H1 (cell line): ENCODE measurements at regions not wholly inside any gene's neighbourhood (a gene's known extent, or its start where the extent isn't known, plus 50 kb on each side); places are given as distances from the start of the nearest gene placed in this dataset.

ENCODE experiments used
- CTCF ChIA-PET: fragments of 300-600 bp; sonication (Branson Sonifier 250); formaldehyde crosslinking; loops from one replicate; lab custom pipeline; 2021; ENCODE audit not compliant: partially characterized antibody; lab: Charles Lee
- POLR2A ChIA-PET: fragments of 300-600 bp; sonication (Branson Sonifier 250); formaldehyde crosslinking; loops from one replicate; lab custom pipeline; 2021; ENCODE audit warnings: inconsistent platforms; ENCODE audit not compliant: partially characterized antibody; lab: Charles Lee
- DNase-seq, 2 experiments: peaks; one replicate each; pipeline versions ENCODE4 v3.0.0 to v3.0.0-alpha.2; 2010 to 2022; ENCODE audit warnings: low spot score in 2 of 2, low read depth in 1 of 2, mixed read lengths in 1 of 2
- FAIRE-seq: peaks from 2 replicates; lab custom pipeline; 2011; peaks lifted over from hg19 to GRCh38; lab: Jason Lieb, UNC
- H2AFZ ChIP-seq: 2 replicates; pipeline ENCODE4 v1.8.1; 2012; ENCODE audit warnings: low read length, inconsistent platforms
- H2AK5ac ChIP-seq: 2 replicates; pipeline ENCODE4 v1.6.1; 2013; ENCODE audit warnings: low read depth, low read length
- H2BK120ac ChIP-seq: replicated peaks from 2 replicates; pipeline ENCODE3; 2013; ENCODE audit warnings: low read depth, low read length, inconsistent platforms
- H2BK12ac ChIP-seq: 2 replicates; pipeline ENCODE4 v1.6.1; 2013; ENCODE audit warnings: low read depth, low read length
- H2BK15ac ChIP-seq: 2 replicates; pipeline ENCODE4 v1.6.1; 2013; ENCODE audit warnings: low read length
- H2BK20ac ChIP-seq: 2 replicates; pipeline ENCODE4 v1.6.1; 2013; ENCODE audit warnings: low read length
- H2BK5ac ChIP-seq: 2 replicates; pipeline ENCODE4 v1.6.1; 2013; ENCODE audit warnings: low read depth, low read length
- H3K14ac ChIP-seq: 2 replicates; pipeline ENCODE4 v1.6.1; 2013; ENCODE audit warnings: inconsistent platforms; ENCODE audit not compliant: insufficient read length
- H3K18ac ChIP-seq: 2 replicates; pipeline ENCODE4 v1.6.1; 2013; ENCODE audit warnings: low read length; ENCODE audit errors: extremely low read depth
- H3K23ac ChIP-seq: 2 replicates; pipeline ENCODE4 v1.6.1; 2013; ENCODE audit warnings: inconsistent platforms; ENCODE audit not compliant: insufficient read length
- H3K23me2 ChIP-seq: 2 replicates; pipeline ENCODE4 v1.6.1; 2013; ENCODE audit warnings: low read depth, low read length
- H3K27ac ChIP-seq: 2 replicates; pipeline ENCODE4 v1.6.1; 2011; ENCODE audit warnings: low read depth, low read length, inconsistent platforms
- H3K27me3 ChIP-seq, 4 experiments: replicated peaks in 1 of 4; 1 replicate in 1 of 4; 2 replicates in 3 of 4; pipeline versions ENCODE4 v1.6.1 to v1.8.1; 2011 to 2013; ENCODE audit warnings: low read length in 3 of 4, mild to moderate bottlenecking in 3 of 4, inconsistent platforms in 2 of 4, mixed read lengths in 2 of 4, moderate library complexity in 1 of 4; ENCODE audit not compliant: control insufficient read depth in 3 of 4, insufficient read depth in 3 of 4; ENCODE audit errors: extremely low read depth in 1 of 4
- H3K36me3 ChIP-seq, 4 experiments: 2 replicates each; pipeline versions ENCODE4 v1.6.1 to v1.8.1; 2011 to 2013; ENCODE audit warnings: mild to moderate bottlenecking in 4 of 4, low read length in 3 of 4, moderate library complexity in 2 of 4, control low read depth in 1 of 4, inconsistent platforms in 1 of 4; ENCODE audit not compliant: insufficient read depth in 4 of 4, control insufficient read depth in 2 of 4
- H3K4ac ChIP-seq: replicated peaks from 2 replicates; pipeline ENCODE3; 2013; ENCODE audit warnings: low read length, low read depth, mixed read lengths, inconsistent platforms; ENCODE audit not compliant: insufficient read length
- H3K4me1 ChIP-seq, 4 experiments: replicated peaks in 1 of 4; 1 replicate in 1 of 4; 2 replicates in 3 of 4; pipeline versions ENCODE4 v1.6.1 to v1.8.1; 2011 to 2013; ENCODE audit warnings: low read length in 3 of 4, inconsistent platforms in 2 of 4, mixed read lengths in 1 of 4; ENCODE audit not compliant: insufficient read depth in 4 of 4, control insufficient read depth in 3 of 4
- H3K4me2 ChIP-seq, 2 experiments: 2 replicates each; pipeline versions ENCODE4 v1.6.1 to v1.8.1; 2011 to 2013; ENCODE audit warnings: low read depth in 2 of 2, low read length in 2 of 2, control low read depth in 1 of 2, inconsistent platforms in 1 of 2, mild to moderate bottlenecking in 1 of 2; ENCODE audit not compliant: insufficient read depth in 1 of 2
- H3K4me3 ChIP-seq, 4 experiments: fragments of 200-600, 300-600 bp in 1 of 4; sonication (generic), shearing (Covaris generic), sonication (Bioruptor Twin) in 1 of 4; 2 replicates each; pipeline versions ENCODE4 v1.5.1 to v1.8.1; 2011 to 2016; ENCODE audit warnings: low read length in 4 of 4, low read depth in 3 of 4, control low read depth in 2 of 4, inconsistent platforms in 2 of 4, mild to moderate bottlenecking in 2 of 4, mixed read lengths in 1 of 4, moderate library complexity in 1 of 4; ENCODE audit not compliant: insufficient read depth in 2 of 4; ENCODE audit errors: extremely low read depth in 1 of 4
- H3K56ac ChIP-seq: replicated peaks from 2 replicates; pipeline ENCODE3; 2013; ENCODE audit warnings: low read depth, mild to moderate bottlenecking, mixed read lengths, low read length, inconsistent platforms; ENCODE audit not compliant: insufficient read length
- H3K79me1 ChIP-seq: 2 replicates; pipeline ENCODE4 v1.6.1; 2013; ENCODE audit warnings: low read depth, low read length, control low read depth
- H3K79me2 ChIP-seq, 2 experiments: 2 replicates each; pipeline versions ENCODE4 v1.6.1 to v1.8.1; 2012 to 2013; ENCODE audit warnings: low read length in 2 of 2, mild to moderate bottlenecking in 2 of 2, inconsistent platforms in 1 of 2; ENCODE audit not compliant: insufficient read depth in 2 of 2, control insufficient read depth in 1 of 2
- H3K9ac ChIP-seq, 4 experiments: replicated peaks in 1 of 4; 1 replicate in 1 of 4; 2 replicates in 3 of 4; pipeline versions ENCODE4 v1.6.1 to v1.8.1; 2011 to 2013; ENCODE audit warnings: low read depth in 3 of 4, low read length in 3 of 4, control low read depth in 2 of 4, mild to moderate bottlenecking in 2 of 4, moderate library complexity in 2 of 4, inconsistent platforms in 1 of 4; ENCODE audit errors: extremely low read depth in 1 of 4
- H3K9me3 ChIP-seq, 2 experiments: 2 replicates each; pipeline versions ENCODE4 v1.6.1 to v1.8.1; 2012 to 2013; ENCODE audit warnings: mild to moderate bottlenecking in 2 of 2, moderate library complexity in 2 of 2, control low read depth in 1 of 2, inconsistent platforms in 1 of 2, low read depth in 1 of 2, low read length in 1 of 2, mixed read lengths in 1 of 2; ENCODE audit not compliant: insufficient read depth in 2 of 2
- H4K20me1 ChIP-seq, 2 experiments: replicated peaks in 1 of 2; 2 replicates each; pipeline versions ENCODE3 to v1.8.1; 2011 to 2013; ENCODE audit warnings: inconsistent platforms in 2 of 2, low read length in 2 of 2, mild to moderate bottlenecking in 1 of 2; ENCODE audit not compliant: insufficient read depth in 2 of 2, control insufficient read depth in 1 of 2
- H4K5ac ChIP-seq: 2 replicates; pipeline ENCODE4 v1.6.1; 2013; ENCODE audit warnings: low read length, low read depth, mixed read lengths, inconsistent platforms; ENCODE audit not compliant: insufficient read length
- H4K8ac ChIP-seq: 2 replicates; pipeline ENCODE4 v1.8.0; 2013; ENCODE audit warnings: mild to moderate bottlenecking, moderate library complexity, low read length, inconsistent platforms; ENCODE audit not compliant: insufficient read depth; ENCODE audit errors: extremely low read depth
- H4K91ac ChIP-seq: replicated peaks from 2 replicates; pipeline ENCODE3; 2013; ENCODE audit warnings: low read length, mixed read lengths, inconsistent platforms; ENCODE audit not compliant: insufficient read length
- CBX8 ChIP-seq: fragments of 300-800, 300-1000 bp; sonication (generic); IDR thresholded peaks from 2 replicates; pipeline ENCODE4 v1.7.1; 2016; ENCODE audit warnings: low read depth, low read length, borderline replicate concordance
- CEBPB ChIP-seq: IDR thresholded peaks from 2 replicates; pipeline ENCODE4 v1.6.1; 2012; ENCODE audit warnings: low read depth, low read length
- CHD1 ChIP-seq: IDR thresholded peaks from 2 replicates; pipeline ENCODE4 v1.6.1; 2012; ENCODE audit warnings: low read depth, low read length, improper control_type of control experiment
- CHD2 ChIP-seq: IDR thresholded peaks from 2 replicates; pipeline ENCODE4 v1.6.1; 2012; ENCODE audit warnings: low read length, improper control_type of control experiment
- JUND ChIP-seq: IDR thresholded peaks from 2 replicates; pipeline ENCODE4 v1.6.1; 2011; ENCODE audit warnings: mild to moderate bottlenecking, improper control_type of control experiment, low read length
- MAFK ChIP-seq: IDR thresholded peaks from 2 replicates; pipeline ENCODE4 v1.6.1; 2012; ENCODE audit warnings: low read depth, mild to moderate bottlenecking, improper control_type of control experiment, low read length
- NANOG ChIP-seq: IDR thresholded peaks from 2 replicates; pipeline ENCODE4 v1.6.1; 2011; ENCODE audit warnings: low read length, low read depth, mild to moderate bottlenecking, inconsistent platforms; ENCODE audit not compliant: insufficient read depth, poor library complexity, severe bottlenecking
- RFX5 ChIP-seq: IDR thresholded peaks from 2 replicates; pipeline ENCODE4 v1.6.1; 2011; ENCODE audit warnings: low read depth, low read length, improper control_type of control experiment, borderline replicate concordance
- SP2 ChIP-seq: IDR thresholded peaks from 2 replicates; pipeline ENCODE4 v1.6.1; 2012; ENCODE audit warnings: mild to moderate bottlenecking, low read length, inconsistent platforms
- SP4 ChIP-seq: IDR thresholded peaks from 2 replicates; pipeline ENCODE4 v1.6.1; 2012; ENCODE audit warnings: low read length, inconsistent platforms
- TAF7 ChIP-seq: optimal IDR thresholded peaks from 2 replicates; pipeline ENCODE3; 2011; ENCODE audit warnings: low read depth, mild to moderate bottlenecking, inconsistent platforms, low read length, moderate library complexity, borderline replicate concordance
- TEAD4 ChIP-seq: IDR thresholded peaks from 2 replicates; pipeline ENCODE4 v1.6.1; 2012; ENCODE audit warnings: low read depth, low read length, inconsistent platforms, mixed read lengths
- WGBS, 2 experiments: shearing (Covaris generic) in 1 of 2; methylation state at CpG; one replicate each; pipeline versions ENCODE4 v1.1.6 to v1.1.7; 2013 to 2015; ENCODE audit warnings: low lambda C conversion rate in 2 of 2, mixed read lengths in 2 of 2, inconsistent platforms in 1 of 2, low coverage in 1 of 2, missing lambda C conversion rate in 1 of 2; ENCODE audit not compliant: insufficient replicate concordance in 2 of 2, insufficient coverage in 1 of 2, insufficient read length in 1 of 2; ENCODE audit errors: extremely low coverage in 1 of 2, missing lambda C conversion rate in 1 of 2; 5-methylcytosine and 5-hydroxymethylcytosine counted together

- Histone ChIP-seq H3K4me1 (no peaks in the 10 kb centered on the region), H3K23me2 (no peaks in the 10 kb centered on the region), H2BK12ac (no peak overlapping the region), H2BK120ac (no peak overlapping the region), H3K23ac (no peak overlapping the region), H2BK5ac (no peak overlapping the region), H4K8ac (no peak overlapping the region), H3K27me3 (no peaks in the 10 kb centered on the region), H3K4me2 (no peak overlapping the region), H2BK15ac (no peak overlapping the region), H3K9ac (no peak overlapping the region), H2AFZ (no peak overlapping the region), H3K56ac (no peak overlapping the region), H3K27ac (no peak overlapping the region), H3K18ac (no peak overlapping the region), H3K79me2 (no peaks in the 10 kb centered on the region), H3K4ac (no peak overlapping the region), H2BK20ac (no peak overlapping the region), H3K79me1 (no peaks in the 10 kb centered on the region), H3K4me3 (no peak overlapping the region), H4K91ac (no peak overlapping the region), H3K36me3 (no peaks in the 10 kb centered on the region), H3K9me3 (no peaks in the 10 kb centered on the region), H4K20me1 (no peaks in the 10 kb centered on the region), H4K5ac (no peak overlapping the region), H3K14ac (no peak overlapping the region), H2AK5ac (no peak overlapping the region)
- CTCF ChIA-PET: interaction anchor here (0.9 to 1.0 kb wide), 2 partner anchors 8 to 64 kb away, joined by 3 to 4 read pairs; no protein-coding TSS in a partner anchor
- POLR2A ChIA-PET: no interaction called here
- FAIRE-seq (no peak), DNase-seq (no peak)
- 89% methylated on average over 3 of the region's 3 CpGs; no CpG with 5 or more reads in 1 of the 2 experiments for WGBS, 2 experiments
- no peak for TF ChIP-seq CEBPB
- TF ChIP-seq JUND: no peak
- no peak for TF ChIP-seq RFX5
- TF ChIP-seq CBX8: no peak
- TF ChIP-seq TEAD4: no peak
- no peak for TF ChIP-seq MAFK
- TF ChIP-seq CHD1: no peak
- TF ChIP-seq CHD2: no peak
- TF ChIP-seq SP4: no peak
- TF ChIP-seq NANOG: no peak
- no peak for TF ChIP-seq TAF7
- TF ChIP-seq SP2: no peak
Observed at GRCh38 chr7:89458114-89458513, 662.6 kb upstream of the TEX47 start.
